ENCODE measurements at regions not wholly inside any gene's neighbourhood (a gene's known extent, or its start where the extent isn't known, plus 50 kb on each side); places are given as distances from the start of the nearest gene placed in this dataset. TPM values are rescaled to one million over a fixed set of nuclear protein-coding genes. Genes with fewer than 3 reads are reported as not detected.

- no peak overlapping the region for H3K4me3 ChIP-seq (ENCODE audit: low read depth in 1 of 3, low read length in 3 of 3)
- no peaks in the 10 kb centered on the region for H3K36me3 ChIP-seq (ENCODE audit: control insufficient read depth in 4 of 4, insufficient read depth in 3 of 4, low read depth in 1 of 4, low read length in 3 of 4)
- no peaks in the 10 kb centered on the region for H3K9me3 ChIP-seq (ENCODE audit: control insufficient read depth in 4 of 4, low read length in 3 of 4)
- H3K27me3 ChIP-seq (ENCODE audit: control insufficient read depth in 4 of 4, insufficient read depth in 4 of 4, low read length in 3 of 4) = peaks cover 0 to 3% (median 1%) of the 10 kb centered on the region in 4 donors
- H3K4me1 ChIP-seq (ENCODE audit: control insufficient read depth in 4 of 4, insufficient read depth in 4 of 4, low read length in 3 of 4) = no peaks in the 10 kb centered on the region
- no peak for DNase-seq (ENCODE audit: low spot score)
- TF ChIP-seq HNF4G (IDR thresholded peaks at IDR 0.05) (no peak), EGR1 (IDR thresholded peaks at IDR 0.05; ENCODE audit: low read depth in 2 of 2) (no peak), SP1 (IDR thresholded peaks at IDR 0.05) (no peak), RXRA (IDR thresholded peaks at IDR 0.05) (no peak), ZBTB33 (IDR thresholded peaks at IDR 0.05) (no peak), JUND (IDR thresholded peaks at IDR 0.05) (no peak), HNF4A (conservative IDR thresholded peaks at IDR 0.05) (no peak), MAX (IDR thresholded peaks at IDR 0.05) (no peak)
- no peak overlapping the region for H3K27ac ChIP-seq (ENCODE audit: low read depth in 1 of 2, low read length in 2 of 2)
- WGBS = 86% methylated on average over 23 of the region's 23 CpGs
- H3K9ac ChIP-seq (ENCODE audit: low read depth in 1 of 2, low read length in 2 of 2) = no peak overlapping the region
Measured at GRCh38 chr17:77907497-77908461, 50.7 kb upstream of the TNRC6C start.

- TF ChIP-seq YY1 (IDR thresholded peaks at IDR 0.05) (no peak), RXRA (IDR thresholded peaks at IDR 0.05) (no peak), SP1 (IDR thresholded peaks at IDR 0.05) (no peak), JUND (IDR thresholded peaks at IDR 0.05) (no peak), FOXA2 (IDR thresholded peaks at IDR 0.05) (no peak), ZBTB33 (IDR thresholded peaks at IDR 0.05) (no peak), TAF1 (conservative IDR thresholded peaks at IDR 0.05) (no peak), EGR1 (IDR thresholded peaks at IDR 0.05; ENCODE audit: low read depth in 2 of 2) (no peak)
- TF ChIP-seq, protein P1, sequence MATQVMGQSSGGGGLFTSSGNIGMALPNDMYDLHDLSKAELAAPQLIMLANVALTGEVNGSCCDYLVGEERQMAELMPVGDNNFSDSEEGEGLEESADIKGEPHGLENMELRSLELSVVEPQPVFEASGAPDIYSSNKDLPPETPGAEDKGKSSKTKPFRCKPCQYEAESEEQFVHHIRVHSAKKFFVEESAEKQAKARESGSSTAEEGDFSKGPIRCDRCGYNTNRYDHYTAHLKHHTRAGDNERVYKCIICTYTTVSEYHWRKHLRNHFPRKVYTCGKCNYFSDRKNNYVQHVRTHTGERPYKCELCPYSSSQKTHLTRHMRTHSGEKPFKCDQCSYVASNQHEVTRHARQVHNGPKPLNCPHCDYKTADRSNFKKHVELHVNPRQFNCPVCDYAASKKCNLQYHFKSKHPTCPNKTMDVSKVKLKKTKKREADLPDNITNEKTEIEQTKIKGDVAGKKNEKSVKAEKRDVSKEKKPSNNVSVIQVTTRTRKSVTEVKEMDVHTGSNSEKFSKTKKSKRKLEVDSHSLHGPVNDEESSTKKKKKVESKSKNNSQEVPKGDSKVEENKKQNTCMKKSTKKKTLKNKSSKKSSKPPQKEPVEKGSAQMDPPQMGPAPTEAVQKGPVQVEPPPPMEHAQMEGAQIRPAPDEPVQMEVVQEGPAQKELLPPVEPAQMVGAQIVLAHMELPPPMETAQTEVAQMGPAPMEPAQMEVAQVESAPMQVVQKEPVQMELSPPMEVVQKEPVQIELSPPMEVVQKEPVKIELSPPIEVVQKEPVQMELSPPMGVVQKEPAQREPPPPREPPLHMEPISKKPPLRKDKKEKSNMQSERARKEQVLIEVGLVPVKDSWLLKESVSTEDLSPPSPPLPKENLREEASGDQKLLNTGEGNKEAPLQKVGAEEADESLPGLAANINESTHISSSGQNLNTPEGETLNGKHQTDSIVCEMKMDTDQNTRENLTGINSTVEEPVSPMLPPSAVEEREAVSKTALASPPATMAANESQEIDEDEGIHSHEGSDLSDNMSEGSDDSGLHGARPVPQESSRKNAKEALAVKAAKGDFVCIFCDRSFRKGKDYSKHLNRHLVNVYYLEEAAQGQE (IDR thresholded peaks at IDR 0.05) = no peak
- TF ChIP-seq, protein P2, sequence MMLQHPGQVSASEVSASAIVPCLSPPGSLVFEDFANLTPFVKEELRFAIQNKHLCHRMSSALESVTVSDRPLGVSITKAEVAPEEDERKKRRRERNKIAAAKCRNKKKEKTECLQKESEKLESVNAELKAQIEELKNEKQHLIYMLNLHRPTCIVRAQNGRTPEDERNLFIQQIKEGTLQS (IDR thresholded peaks at IDR 0.05) = no peak
- H3K4me1 ChIP-seq (ENCODE audit: control insufficient read depth in 4 of 4, insufficient read depth in 4 of 4, low read length in 3 of 4) = no peaks in the 10 kb centered on the region
- WGBS = 86% methylated on average over 4 of the region's 4 CpGs
- H3K9ac ChIP-seq (ENCODE audit: low read depth in 1 of 2, low read length in 2 of 2) = no peak overlapping the region
- peaks cover 0 to 3% (median 1%) of the 10 kb centered on the region in 4 donors for H3K27me3 ChIP-seq (ENCODE audit: control insufficient read depth in 4 of 4, insufficient read depth in 4 of 4, low read length in 3 of 4)
- H3K36me3 ChIP-seq (ENCODE audit: control insufficient read depth in 4 of 4, insufficient read depth in 3 of 4, low read depth in 1 of 4, low read length in 3 of 4) = no peaks in the 10 kb centered on the region
- H3K4me3 ChIP-seq (ENCODE audit: low read depth in 1 of 3, low read length in 3 of 3) = no peak overlapping the region
- DNase-seq (ENCODE audit: low spot score) = no peak
- no peaks in the 10 kb centered on the region for H3K9me3 ChIP-seq (ENCODE audit: control insufficient read depth in 4 of 4, low read length in 3 of 4)
- no peak overlapping the region for H3K27ac ChIP-seq (ENCODE audit: low read depth in 1 of 2, low read length in 2 of 2)
Measured at GRCh38 chr17:77908501-77908900, 50.0 kb upstream of the TNRC6C start.

Small RNAs in the stretch of these regions (small RNA-seq; reads per million reads assigned to genes)
- gene MIR4316 = not detected
- not detected for gene RF00019

All from liver (tissue), 8 donors.